ENCODE measurements at regions not wholly inside any gene's neighbourhood (a gene's known extent, or its start where the extent isn't known, plus 50 kb on each side); places are given as distances from the start of the nearest gene placed in this dataset.

- Histone ChIP-seq H3K79me2 (ENCODE audit: control insufficient read depth, insufficient read depth, low read length) (no peaks in the 10 kb centered on the region), H2AFZ (ENCODE audit: control insufficient read depth, low read depth, low read length) (no peak overlapping the region), H3K36me3 (ENCODE audit: control insufficient read depth in 2 of 2, insufficient read depth in 2 of 2, low read length in 1 of 2) (no peaks in the 10 kb centered on the region), H3K4me3 (no peak overlapping the region), H4K20me1 (ENCODE audit: control insufficient read depth, insufficient read depth) (no peaks in the 10 kb centered on the region), H3K27me3 (replicated peaks in 1 of 2; ENCODE audit: control insufficient read depth in 2 of 2, insufficient read depth in 2 of 2, low read length in 1 of 2) (peaks cover 3% of the 10 kb centered on the region in 2 experiments), H3K9me3 (replicated peaks; ENCODE audit: control insufficient read depth, insufficient read depth, low read length) (no peaks in the 10 kb centered on the region), H3K9ac (ENCODE audit: control insufficient read depth, insufficient read depth, low read length) (no peak overlapping the region), H3K4me2 (ENCODE audit: control insufficient read depth, insufficient read depth) (no peak overlapping the region), H3K27ac (ENCODE audit: control insufficient read depth, insufficient read depth) (no peak overlapping the region), H3K4me1 (ENCODE audit: control insufficient read depth, insufficient read depth, low read length) (no peaks in the 10 kb centered on the region)
- intact Hi-C loops (cut with micrococcal nuclease; ENCODE audit: unreplicated experiment) = no loop called here
- ChIA-PET POLR2A (no interaction called here), SMC1A (ENCODE audit: uncharacterized antibody, unreplicated experiment) (interaction anchor here (1.0 to 1.1 kb wide), 2 partner anchors 29 to 249 kb away, joined by 3 to 4 read pairs; no protein-coding TSS in a partner anchor), RAD21 (ENCODE audit: unreplicated experiment) (no interaction called here), CTCF (no interaction called here)
- 0% methylated on average over 4 of the region's 4 CpGs for WGBS (ENCODE audit: insufficient coverage, insufficient replicate concordance, low lambda C conversion rate, missing lambda C conversion rate)
- no peak for DNase-seq (ENCODE audit: low read depth, low spot score)
- FAIRE-seq = no peak
- in situ Hi-C loops (cut with MboI) = no loop called here
- ATAC-seq = no peak
- TF ChIP-seq CBX5 (IDR thresholded peaks at IDR 0.05; ENCODE audit: low read depth) = no peak
- no TSS peak for BruUV-seq (replicated peaks)
These were observed 57.4 kb upstream of the WNT11 start for GRCh38 chr11:76263657-76264056.

- WGBS (ENCODE audit: insufficient coverage, insufficient replicate concordance, low lambda C conversion rate, missing lambda C conversion rate) = 44% methylated on average over 2 of the region's 2 CpGs
- no TSS peak for BruUV-seq (replicated peaks)
- intact Hi-C loops (cut with micrococcal nuclease; ENCODE audit: unreplicated experiment) = no loop called here
These were observed 56.9 kb upstream of the WNT11 start for GRCh38 chr11:76263166-76263565.

More at GRCh38 chr11:76263166-76263565, 56.9 kb upstream of the WNT11 start:
- Histone ChIP-seq H4K20me1 (ENCODE audit: control insufficient read depth, insufficient read depth) (no peaks in the 10 kb centered on the region), H3K9me3 (replicated peaks; ENCODE audit: control insufficient read depth, insufficient read depth, low read length) (no peaks in the 10 kb centered on the region), H3K79me2 (ENCODE audit: control insufficient read depth, insufficient read depth, low read length) (no peaks in the 10 kb centered on the region), H3K36me3 (ENCODE audit: control insufficient read depth in 2 of 2, insufficient read depth in 2 of 2, low read length in 1 of 2) (no peaks in the 10 kb centered on the region), H3K4me1 (ENCODE audit: control insufficient read depth, insufficient read depth, low read length) (no peaks in the 10 kb centered on the region), H3K9ac (ENCODE audit: control insufficient read depth, insufficient read depth, low read length) (no peak overlapping the region), H2AFZ (ENCODE audit: control insufficient read depth, low read depth, low read length) (no peak overlapping the region), H3K4me2 (ENCODE audit: control insufficient read depth, insufficient read depth) (no peak overlapping the region), H3K4me3 (no peak overlapping the region), H3K27me3 (replicated peaks in 1 of 2; ENCODE audit: control insufficient read depth in 2 of 2, insufficient read depth in 2 of 2, low read length in 1 of 2) (peaks cover 3 to 4% of the 10 kb centered on the region in 2 experiments), H3K27ac (ENCODE audit: control insufficient read depth, insufficient read depth) (no peak overlapping the region)
- RAD21 ChIA-PET (ENCODE audit: unreplicated experiment) = no interaction called here
- TF ChIP-seq SUPT20H (IDR thresholded peaks at IDR 0.05; ENCODE audit: borderline replicate concordance, control insufficient read depth, low read depth, low read length) = no peak
- CTCF ChIA-PET = no interaction called here
- POLR2A ChIA-PET = no interaction called here
- no peak for DNase-seq (ENCODE audit: low read depth, low spot score)
- no peak for FAIRE-seq
- in situ Hi-C loops (cut with MboI) = no loop called here
- ATAC-seq = no peak
- SMC1A ChIA-PET (ENCODE audit: uncharacterized antibody, unreplicated experiment) = interaction anchor here (1.0 to 1.1 kb wide), 2 partner anchors 29 to 249 kb away, joined by 3 to 4 read pairs; no protein-coding TSS in a partner anchor
